ENCODE measurements at regions not wholly inside any gene's neighbourhood (a gene's known extent, or its start where the extent isn't known, plus 50 kb on each side); places are given as distances from the start of the nearest gene placed in this dataset.

DNA sequence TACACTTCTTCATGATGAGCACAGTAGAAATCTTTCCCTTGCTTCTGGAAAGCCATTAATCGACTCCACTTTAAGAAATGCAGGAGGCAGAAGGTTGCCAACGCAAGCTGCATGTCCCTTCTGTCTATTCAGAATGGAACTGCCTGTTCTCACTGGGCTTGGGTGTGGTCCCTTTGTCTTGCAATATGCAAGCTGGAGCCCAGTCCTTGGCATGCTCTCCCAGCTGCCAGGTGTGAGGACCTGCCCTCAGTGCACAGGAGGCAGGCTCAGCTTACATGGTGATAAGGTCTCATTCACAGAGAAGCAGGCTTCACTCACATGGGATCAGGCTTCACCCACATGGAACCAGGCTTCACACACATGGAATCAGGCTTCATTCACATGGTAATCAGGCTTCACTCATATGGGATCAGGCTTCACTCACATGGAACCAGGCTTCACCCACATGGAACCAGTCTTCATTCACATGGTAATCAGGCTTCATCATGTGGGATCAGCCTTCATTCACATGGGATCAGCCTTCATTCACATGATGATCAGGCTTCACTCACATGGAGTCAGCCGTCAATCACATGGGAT is 59.2 kb upstream of the USP47 start:
- CTCF ChIA-PET: interaction anchor here (2.7 kb wide), 1 partner anchor 11 kb away, joined by 7 read pairs; no protein-coding TSS in a partner anchor
- TF ChIP-seq CTCF (IDR thresholded peaks at IDR 0.05; ENCODE audit: insufficient read depth, low read length, missing control alignments): no peak
- no peak for DNase-seq (ENCODE audit: low read depth, low spot score)
- POLR2A ChIA-PET: no interaction called here
- no peak overlapping the region for H3K4me3 ChIP-seq (ENCODE audit: low read depth, low read length)

- ChIA-PET POLR2A (no interaction called here), CTCF (interaction anchor here (2.7 kb wide), 1 partner anchor 10 kb away, joined by 7 read pairs; no protein-coding TSS in a partner anchor)
- no peak for DNase-seq (ENCODE audit: low read depth, low spot score)
- no peak overlapping the region for H3K4me3 ChIP-seq (ENCODE audit: low read depth, low read length)
- no peak for TF ChIP-seq CTCF (IDR thresholded peaks at IDR 0.05; ENCODE audit: insufficient read depth, low read length, missing control alignments)
Observed at GRCh38 chr11:11780858-11781257, 60.9 kb upstream of the USP47 start.

GRCh38 chr11:11779975-11780374 is 61.8 kb upstream of the USP47 start:
- H3K4me3 ChIP-seq (ENCODE audit: low read depth, low read length): no peak overlapping the region
- ChIA-PET POLR2A (no interaction called here), CTCF (interaction anchor here (1.2 to 5.3 kb wide), 3 partner anchors 7 to 743 kb away, joined by 6 to 62 read pairs (median 7); no protein-coding TSS in a partner anchor)
- no peak for DNase-seq (ENCODE audit: low read depth, low spot score)
- no peak for TF ChIP-seq CTCF (IDR thresholded peaks at IDR 0.05; ENCODE audit: insufficient read depth, low read length, missing control alignments)

- DNase-seq (ENCODE audit: low read depth, low spot score): no peak
- ChIA-PET CTCF (interaction anchor here (0.8 to 5.3 kb wide), 8 partner anchors 9 to 843 kb away, joined by 3 to 62 read pairs (median 3); no protein-coding TSS in a partner anchor), POLR2A (no interaction called here)
- no peak for TF ChIP-seq CTCF (IDR thresholded peaks at IDR 0.05; ENCODE audit: insufficient read depth, low read length, missing control alignments)
- no peak overlapping the region for H3K4me3 ChIP-seq (ENCODE audit: low read depth, low read length)
Observed at GRCh38 chr11:11777897-11778296, 63.9 kb upstream of the USP47 start.

- CTCF ChIA-PET: interaction anchor here (0.9 to 5.3 kb wide), 5 partner anchors 11 to 842 kb away, joined by 3 to 62 read pairs (median 4); no protein-coding TSS in a partner anchor
- DNase-seq (ENCODE audit: low read depth, low spot score): no peak
- POLR2A ChIA-PET: interaction anchor here (0.6 kb wide), 1 partner anchor 466 kb away, joined by 4 read pairs; no protein-coding TSS in a partner anchor
- TF ChIP-seq CTCF (IDR thresholded peaks at IDR 0.05; ENCODE audit: insufficient read depth, low read length, missing control alignments): no peak
- H3K4me3 ChIP-seq (ENCODE audit: low read depth, low read length): no peak overlapping the region
Observed at GRCh38 chr11:11776714-11777113, 65.1 kb upstream of the USP47 start.

GRCh38 chr11:11774928-11775327 is 66.8 kb upstream of the USP47 start:
- H3K4me3 ChIP-seq (ENCODE audit: low read depth, low read length): no peak overlapping the region
- no peak for TF ChIP-seq CTCF (IDR thresholded peaks at IDR 0.05; ENCODE audit: insufficient read depth, low read length, missing control alignments)
- POLR2A ChIA-PET: no interaction called here
- CTCF ChIA-PET: interaction anchor here (0.8 to 5.3 kb wide), 2 partner anchors 12 to 747 kb away, joined by 3 to 62 read pairs; no protein-coding TSS in a partner anchor
- DNase-seq (ENCODE audit: low read depth, low spot score): no peak
